HEK293 (cell line): ENCODE measurements at regions not wholly inside any gene's neighbourhood (a gene's known extent, or its start where the extent isn't known, plus 50 kb on each side); places are given as distances from the start of the nearest gene placed in this dataset.

ENCODE experiments used
- CTCF ChIA-PET: fragments of 350-600 bp; formaldehyde crosslinking; extraction: SDS; loops from one replicate; lab custom pipeline; 2021; ENCODE audit warnings: antibody characterized with exemption; lab: Yijun Ruan, JAX
- POLR2A ChIA-PET: fragments of 300-600 bp; formaldehyde crosslinking; extraction: SDS; loops from one replicate; lab custom pipeline; 2020; ENCODE audit warnings: antibody characterized with exemption, inconsistent platforms; lab: Yijun Ruan, JAX
- H3K27ac ChIP-seq: fragments of 200-500 bp; sonication (Bioruptor generic); 2 replicates; pipeline ENCODE4 v1.5.1; 2014; ENCODE audit warnings: low read depth, low read length, control low read depth, inconsistent platforms; ENCODE audit errors: extremely low read depth
- H3K36me3 ChIP-seq, 2 experiments: fragments of 200-500 bp in 1 of 2; sonication (Bioruptor generic) in 1 of 2; 1 replicate in 1 of 2; 2 replicates in 1 of 2; pipeline ENCODE4 v1.5.1; 2014 to 2017; ENCODE audit warnings: inconsistent platforms in 2 of 2, low read length in 2 of 2; ENCODE audit not compliant: control insufficient read depth in 2 of 2, insufficient read depth in 1 of 2
- H3K4me1 ChIP-seq: fragments of 200-500 bp; sonication (Bioruptor generic); 2 replicates; pipeline ENCODE4 v1.5.1; 2014; ENCODE audit warnings: mild to moderate bottlenecking, low read length, inconsistent platforms; ENCODE audit not compliant: control insufficient read depth, insufficient read depth
- H3K4me3 ChIP-seq: 2 replicates; pipeline ENCODE4 v1.5.1; 2011; ENCODE audit warnings: low read depth, mild to moderate bottlenecking, control low read depth, low read length, moderate library complexity
- H3K9me3 ChIP-seq: fragments of 200-500 bp; sonication (Bioruptor generic); 2 replicates; pipeline ENCODE4 v1.5.1; 2014; ENCODE audit warnings: low read depth, low read length, inconsistent platforms; ENCODE audit not compliant: control insufficient read depth, insufficient read depth
- GFI1B ChIP-seq: fragments of 450-650 bp; formaldehyde crosslinking; IDR thresholded peaks from 2 replicates; pipeline ENCODE4 v1.5.1; 2016; ENCODE audit warnings: missing biosample characterization, missing genetic modification characterization
- MYNN ChIP-seq: fragments of 450-650 bp; formaldehyde crosslinking; IDR thresholded peaks from 2 replicates; pipeline ENCODE4 v1.5.1; 2016; ENCODE audit warnings: missing biosample characterization, missing genetic modification characterization, borderline replicate concordance
- REPIN1 ChIP-seq: fragments of 450-650 bp; formaldehyde crosslinking; IDR thresholded peaks from 2 replicates; pipeline ENCODE4 v1.5.1; 2017; ENCODE audit warnings: missing biosample characterization, missing genetic modification characterization, low read depth
- SCRT1 ChIP-seq: fragments of 450-650 bp; formaldehyde crosslinking; IDR thresholded peaks from 2 replicates; pipeline ENCODE4 v1.5.1; 2016; ENCODE audit warnings: missing biosample characterization, missing genetic modification characterization, borderline replicate concordance
- SCRT2 ChIP-seq: fragments of 450-650 bp; formaldehyde crosslinking; IDR thresholded peaks from 2 replicates; pipeline ENCODE4 v1.5.1; 2016; ENCODE audit warnings: missing biosample characterization, missing genetic modification characterization
- ZBTB8A ChIP-seq: fragments of 450-650 bp; formaldehyde crosslinking; IDR thresholded peaks from 2 replicates; pipeline ENCODE4 v1.5.1; 2016; ENCODE audit warnings: missing biosample characterization, missing genetic modification characterization
- ZIC2 ChIP-seq: fragments of 450-650 bp; formaldehyde crosslinking; IDR thresholded peaks from 2 replicates; pipeline ENCODE4 v1.5.1; 2016; ENCODE audit warnings: missing biosample characterization, missing genetic modification characterization
- ZNF169 ChIP-seq: fragments of 450-650 bp; formaldehyde crosslinking; IDR thresholded peaks from 2 replicates; pipeline ENCODE4 v1.5.1; 2016; ENCODE audit warnings: missing biosample characterization, missing genetic modification characterization
- ZNF175 ChIP-seq: fragments of 450-650 bp; formaldehyde crosslinking; IDR thresholded peaks from 2 replicates; pipeline ENCODE4 v1.5.1; 2016; ENCODE audit warnings: missing biosample characterization, missing genetic modification characterization
- ZNF404 ChIP-seq: fragments of 450-650 bp; formaldehyde crosslinking; IDR thresholded peaks from 2 replicates; pipeline ENCODE4 v1.5.1; 2017; ENCODE audit warnings: missing biosample characterization, missing genetic modification characterization
- ZNF555 ChIP-seq: fragments of 450-650 bp; formaldehyde crosslinking; conservative IDR thresholded peaks from 2 replicates; pipeline ENCODE4 v1.5.1; 2017; ENCODE audit warnings: missing biosample characterization, mild to moderate bottlenecking, missing genetic modification characterization, inconsistent platforms
- ZNF626 ChIP-seq: fragments of 450-650 bp; sonication (Bioruptor Pico); formaldehyde crosslinking; IDR thresholded peaks from 2 replicates; pipeline ENCODE4 v1.5.1; 2018; ENCODE audit warnings: missing biosample characterization, missing genetic modification characterization, inconsistent platforms
- ZNF701 ChIP-seq: fragments of 450-650 bp; formaldehyde crosslinking; IDR thresholded peaks from 2 replicates; pipeline ENCODE4 v1.5.1; 2016; ENCODE audit warnings: missing biosample characterization, missing genetic modification characterization
- ZNF791 ChIP-seq: fragments of 450-650 bp; formaldehyde crosslinking; IDR thresholded peaks from 2 replicates; pipeline ENCODE4 v1.5.1; 2016; ENCODE audit warnings: missing biosample characterization, missing genetic modification characterization
- ZNF792 ChIP-seq: fragments of 450-650 bp; formaldehyde crosslinking; IDR thresholded peaks from 2 replicates; pipeline ENCODE4 v1.5.1; 2016; ENCODE audit warnings: missing biosample characterization, missing genetic modification characterization
- ZXDB ChIP-seq: fragments of 450-650 bp; formaldehyde crosslinking; IDR thresholded peaks from 2 replicates; pipeline ENCODE4 v1.5.1; 2016; ENCODE audit warnings: missing biosample characterization, missing genetic modification characterization
- TF ChIP-seq, protein P1 (sequence below): fragments of 450-650 bp; formaldehyde crosslinking; IDR thresholded peaks from 2 replicates; pipeline ENCODE4 v1.5.0; 2017; ENCODE audit warnings: missing biosample characterization, missing genetic modification characterization, borderline replicate concordance
- TF ChIP-seq, protein P2 (sequence below): fragments of 450-650 bp; formaldehyde crosslinking; IDR thresholded peaks from 2 replicates; pipeline ENCODE4 v1.5.1; 2016; ENCODE audit warnings: missing biosample characterization, missing genetic modification characterization, low read depth
- TF ChIP-seq, protein P3 (sequence below): fragments of 450-650 bp; formaldehyde crosslinking; IDR thresholded peaks from 2 replicates; pipeline ENCODE4 v1.5.1; 2016; ENCODE audit warnings: missing biosample characterization, missing genetic modification characterization
- TF ChIP-seq, protein P4 (sequence below): fragments of 450-650 bp; formaldehyde crosslinking; IDR thresholded peaks from 2 replicates; pipeline ENCODE4 v1.5.1; 2016; ENCODE audit warnings: missing biosample characterization, missing genetic modification characterization
- TF ChIP-seq, protein P5 (sequence below): fragments of 450-650 bp; formaldehyde crosslinking; IDR thresholded peaks from 2 replicates; pipeline ENCODE4 v1.5.1; 2016; ENCODE audit warnings: missing biosample characterization, missing genetic modification characterization

DNA sequence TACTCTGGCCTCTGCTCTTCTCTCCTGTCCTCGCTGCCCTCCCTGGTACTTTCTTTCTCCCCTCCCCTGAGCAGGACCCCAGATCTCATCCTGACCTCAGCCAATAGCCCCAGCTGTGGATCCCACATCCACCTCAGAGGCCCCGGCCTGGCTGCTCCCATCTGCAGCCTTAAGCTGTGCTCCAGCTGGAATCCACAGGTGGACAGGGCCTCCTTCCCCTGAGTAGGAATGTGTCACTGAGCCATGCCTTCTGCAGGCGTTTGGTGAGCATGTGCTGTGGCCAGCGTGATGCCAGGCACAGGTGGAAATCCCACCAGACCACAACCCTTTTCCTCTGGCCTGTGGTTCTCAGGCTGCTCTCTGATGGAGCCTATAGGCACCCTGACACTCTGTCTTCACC is 68.9 kb downstream of the C5orf15 start:
- Histone ChIP-seq H3K9me3 (no peaks in the 10 kb centered on the region), H3K4me1 (no peaks in the 10 kb centered on the region)
- POLR2A ChIA-PET: no interaction called here
- no peak for TF ChIP-seq ZNF169 (tag by site-specific recombination)
- TF ChIP-seq SCRT2: peak; percentile 84
- peak; percentile 66; the same call in 1 of the 2 replicates for TF ChIP-seq SCRT1
- no peak for TF ChIP-seq MYNN
- TF ChIP-seq, protein P1, sequence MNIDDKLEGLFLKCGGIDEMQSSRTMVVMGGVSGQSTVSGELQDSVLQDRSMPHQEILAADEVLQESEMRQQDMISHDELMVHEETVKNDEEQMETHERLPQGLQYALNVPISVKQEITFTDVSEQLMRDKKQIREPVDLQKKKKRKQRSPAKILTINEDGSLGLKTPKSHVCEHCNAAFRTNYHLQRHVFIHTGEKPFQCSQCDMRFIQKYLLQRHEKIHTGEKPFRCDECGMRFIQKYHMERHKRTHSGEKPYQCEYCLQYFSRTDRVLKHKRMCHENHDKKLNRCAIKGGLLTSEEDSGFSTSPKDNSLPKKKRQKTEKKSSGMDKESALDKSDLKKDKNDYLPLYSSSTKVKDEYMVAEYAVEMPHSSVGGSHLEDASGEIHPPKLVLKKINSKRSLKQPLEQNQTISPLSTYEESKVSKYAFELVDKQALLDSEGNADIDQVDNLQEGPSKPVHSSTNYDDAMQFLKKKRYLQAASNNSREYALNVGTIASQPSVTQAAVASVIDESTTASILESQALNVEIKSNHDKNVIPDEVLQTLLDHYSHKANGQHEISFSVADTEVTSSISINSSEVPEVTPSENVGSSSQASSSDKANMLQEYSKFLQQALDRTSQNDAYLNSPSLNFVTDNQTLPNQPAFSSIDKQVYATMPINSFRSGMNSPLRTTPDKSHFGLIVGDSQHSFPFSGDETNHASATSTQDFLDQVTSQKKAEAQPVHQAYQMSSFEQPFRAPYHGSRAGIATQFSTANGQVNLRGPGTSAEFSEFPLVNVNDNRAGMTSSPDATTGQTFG (tag by site-specific recombination): no peak
- TF ChIP-seq ZNF175 (tag by site-specific recombination): no peak
- TF ChIP-seq, protein P2, sequence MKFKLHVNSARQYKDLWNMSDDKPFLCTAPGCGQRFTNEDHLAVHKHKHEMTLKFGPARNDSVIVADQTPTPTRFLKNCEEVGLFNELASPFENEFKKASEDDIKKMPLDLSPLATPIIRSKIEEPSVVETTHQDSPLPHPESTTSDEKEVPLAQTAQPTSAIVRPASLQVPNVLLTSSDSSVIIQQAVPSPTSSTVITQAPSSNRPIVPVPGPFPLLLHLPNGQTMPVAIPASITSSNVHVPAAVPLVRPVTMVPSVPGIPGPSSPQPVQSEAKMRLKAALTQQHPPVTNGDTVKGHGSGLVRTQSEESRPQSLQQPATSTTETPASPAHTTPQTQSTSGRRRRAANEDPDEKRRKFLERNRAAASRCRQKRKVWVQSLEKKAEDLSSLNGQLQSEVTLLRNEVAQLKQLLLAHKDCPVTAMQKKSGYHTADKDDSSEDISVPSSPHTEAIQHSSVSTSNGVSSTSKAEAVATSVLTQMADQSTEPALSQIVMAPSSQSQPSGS (tag by site-specific recombination): no peak
- TF ChIP-seq, all 188 proteins: peak for 2
- no peak overlapping the region for H3K4me3 ChIP-seq
- H3K27ac ChIP-seq: no peak overlapping the region
- CTCF ChIA-PET: no interaction called here
- no peaks in the 10 kb centered on the region for H3K36me3 ChIP-seq

DNA sequence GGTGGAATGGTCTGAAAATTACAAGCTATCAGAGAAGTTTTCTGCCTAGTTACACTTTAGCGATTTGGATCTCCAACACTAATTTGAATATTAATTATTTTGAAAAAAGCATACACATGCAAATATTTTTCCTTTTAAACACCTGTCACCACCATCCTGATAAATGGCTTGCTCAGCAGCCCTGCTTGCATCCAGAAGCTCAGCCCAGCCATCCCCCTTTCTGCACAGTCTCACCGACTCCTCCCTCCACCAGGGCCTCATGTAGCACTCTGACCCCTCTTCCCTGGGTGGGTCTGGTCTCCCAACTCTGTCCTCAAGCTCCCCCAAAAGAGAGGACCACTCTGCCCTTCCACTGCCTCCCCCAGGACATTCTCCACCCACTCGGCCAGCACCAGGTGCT is 70.0 kb downstream of the C5orf15 start:
- Histone ChIP-seq H3K4me1 (no peaks in the 10 kb centered on the region), H3K9me3 (no peaks in the 10 kb centered on the region), H3K27ac (no peak overlapping the region), H3K4me3 (no peak overlapping the region), H3K36me3 (no peaks in the 10 kb centered on the region)
- ChIA-PET POLR2A (no interaction called here), CTCF (interaction anchor here (1.0 kb wide), 1 partner anchor 30 kb away, joined by 3 read pairs; no protein-coding TSS in a partner anchor)
- TF ChIP-seq ZNF404 (tag by site-specific recombination): no peak
- TF ChIP-seq, protein P3, sequence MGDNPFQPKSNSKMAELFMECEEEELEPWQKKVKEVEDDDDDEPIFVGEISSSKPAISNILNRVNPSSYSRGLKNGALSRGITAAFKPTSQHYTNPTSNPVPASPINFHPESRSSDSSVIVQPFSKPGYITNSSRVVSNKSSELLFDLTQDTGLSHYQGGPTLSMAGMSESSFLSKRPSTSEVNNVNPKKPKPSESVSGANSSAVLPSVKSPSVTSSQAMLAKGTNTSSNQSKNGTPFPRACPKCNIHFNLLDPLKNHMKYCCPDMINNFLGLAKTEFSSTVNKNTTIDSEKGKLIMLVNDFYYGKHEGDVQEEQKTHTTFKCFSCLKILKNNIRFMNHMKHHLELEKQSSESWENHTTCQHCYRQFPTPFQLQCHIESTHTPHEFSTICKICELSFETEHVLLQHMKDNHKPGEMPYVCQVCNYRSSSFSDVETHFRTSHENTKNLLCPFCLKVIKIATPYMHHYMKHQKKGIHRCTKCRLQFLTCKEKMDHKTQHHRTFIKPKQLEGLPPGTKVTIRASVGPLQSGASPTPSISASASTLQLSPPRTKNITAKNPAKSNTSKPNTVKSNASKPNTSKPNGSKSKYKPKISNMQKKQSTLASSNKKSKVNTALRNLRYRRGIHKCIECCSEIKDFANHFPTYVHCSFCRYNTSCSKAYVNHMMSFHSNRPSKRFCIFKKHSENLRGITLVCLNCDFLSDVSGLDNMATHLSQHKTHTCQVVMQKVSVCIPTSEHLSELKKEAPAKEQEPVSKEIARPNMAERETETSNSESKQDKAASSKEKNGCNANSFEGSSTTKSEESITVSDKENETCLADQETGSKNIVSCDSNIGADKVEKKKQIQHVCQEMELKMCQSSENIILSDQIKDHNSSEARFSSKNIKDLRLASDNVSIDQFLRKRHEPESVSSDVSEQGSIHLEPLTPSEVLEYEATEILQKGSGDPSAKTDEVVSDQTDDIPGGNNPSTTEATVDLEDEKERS (tag by site-specific recombination): no peak
- TF ChIP-seq, protein P4, sequence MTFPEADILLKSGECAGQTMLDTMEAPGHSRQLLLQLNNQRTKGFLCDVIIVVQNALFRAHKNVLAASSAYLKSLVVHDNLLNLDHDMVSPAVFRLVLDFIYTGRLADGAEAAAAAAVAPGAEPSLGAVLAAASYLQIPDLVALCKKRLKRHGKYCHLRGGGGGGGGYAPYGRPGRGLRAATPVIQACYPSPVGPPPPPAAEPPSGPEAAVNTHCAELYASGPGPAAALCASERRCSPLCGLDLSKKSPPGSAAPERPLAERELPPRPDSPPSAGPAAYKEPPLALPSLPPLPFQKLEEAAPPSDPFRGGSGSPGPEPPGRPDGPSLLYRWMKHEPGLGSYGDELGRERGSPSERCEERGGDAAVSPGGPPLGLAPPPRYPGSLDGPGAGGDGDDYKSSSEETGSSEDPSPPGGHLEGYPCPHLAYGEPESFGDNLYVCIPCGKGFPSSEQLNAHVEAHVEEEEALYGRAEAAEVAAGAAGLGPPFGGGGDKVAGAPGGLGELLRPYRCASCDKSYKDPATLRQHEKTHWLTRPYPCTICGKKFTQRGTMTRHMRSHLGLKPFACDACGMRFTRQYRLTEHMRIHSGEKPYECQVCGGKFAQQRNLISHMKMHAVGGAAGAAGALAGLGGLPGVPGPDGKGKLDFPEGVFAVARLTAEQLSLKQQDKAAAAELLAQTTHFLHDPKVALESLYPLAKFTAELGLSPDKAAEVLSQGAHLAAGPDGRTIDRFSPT (tag by site-specific recombination): no peak
- TF ChIP-seq, protein P2 (tag by site-specific recombination): no peak
- no peak for TF ChIP-seq ZNF792 (tag by site-specific recombination)
- TF ChIP-seq, protein P5, sequence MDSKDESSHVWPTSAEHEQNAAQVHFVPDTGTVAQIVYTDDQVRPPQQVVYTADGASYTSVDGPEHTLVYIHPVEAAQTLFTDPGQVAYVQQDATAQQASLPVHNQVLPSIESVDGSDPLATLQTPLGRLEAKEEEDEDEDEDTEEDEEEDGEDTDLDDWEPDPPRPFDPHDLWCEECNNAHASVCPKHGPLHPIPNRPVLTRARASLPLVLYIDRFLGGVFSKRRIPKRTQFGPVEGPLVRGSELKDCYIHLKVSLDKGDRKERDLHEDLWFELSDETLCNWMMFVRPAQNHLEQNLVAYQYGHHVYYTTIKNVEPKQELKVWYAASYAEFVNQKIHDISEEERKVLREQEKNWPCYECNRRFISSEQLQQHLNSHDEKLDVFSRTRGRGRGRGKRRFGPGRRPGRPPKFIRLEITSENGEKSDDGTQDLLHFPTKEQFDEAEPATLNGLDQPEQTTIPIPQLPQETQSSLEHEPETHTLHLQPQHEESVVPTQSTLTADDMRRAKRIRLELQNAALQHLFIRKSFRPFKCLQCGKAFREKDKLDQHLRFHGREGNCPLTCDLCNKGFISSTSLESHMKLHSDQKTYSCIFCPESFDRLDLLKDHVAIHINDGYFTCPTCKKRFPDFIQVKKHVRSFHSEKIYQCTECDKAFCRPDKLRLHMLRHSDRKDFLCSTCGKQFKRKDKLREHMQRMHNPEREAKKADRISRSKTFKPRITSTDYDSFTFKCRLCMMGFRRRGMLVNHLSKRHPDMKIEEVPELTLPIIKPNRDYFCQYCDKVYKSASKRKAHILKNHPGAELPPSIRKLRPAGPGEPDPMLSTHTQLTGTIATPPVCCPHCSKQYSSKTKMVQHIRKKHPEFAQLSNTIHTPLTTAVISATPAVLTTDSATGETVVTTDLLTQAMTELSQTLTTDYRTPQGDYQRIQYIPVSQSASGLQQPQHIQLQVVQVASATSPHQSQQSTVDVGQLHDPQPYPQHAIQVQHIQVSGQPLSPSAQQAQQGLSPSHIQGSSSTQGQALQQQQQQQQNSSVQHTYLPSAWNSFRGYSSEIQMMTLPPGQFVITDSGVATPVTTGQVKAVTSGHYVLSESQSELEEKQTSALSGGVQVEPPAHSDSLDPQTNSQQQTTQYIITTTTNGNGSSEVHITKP (tag by site-specific recombination): no peak
- TF ChIP-seq ZNF555 (tag by site-specific recombination): no peak
- no peak for TF ChIP-seq ZBTB8A
- no peak for TF ChIP-seq REPIN1 (tag by site-specific recombination)
- no peak for TF ChIP-seq ZNF701 (tag by site-specific recombination)
- TF ChIP-seq ZXDB (tag by site-specific recombination): no peak
- TF ChIP-seq ZNF791 (tag by site-specific recombination): no peak
- no peak for TF ChIP-seq ZNF626 (tag by site-specific recombination)
- no peak for TF ChIP-seq GFI1B (tag by site-specific recombination)
- no peak for TF ChIP-seq ZIC2 (tag by site-specific recombination)
